Nephron progenitor cell (in vitro differentiated cells): ENCODE measurements at regions not wholly inside any gene's neighbourhood (a gene's known extent, or its start where the extent isn't known, plus 50 kb on each side); places are given as distances from the start of the nearest gene placed in this dataset.

Experiments used
- DNase-seq: peaks from one replicate; pipeline ENCODE4 v3.0.0; 2021
- H3K27ac Mint-ChIP-seq: 2 replicates; pipeline ENCODE4 v1.8.0; 2021; ENCODE audit warnings: mild to moderate bottlenecking, moderate library complexity, mixed read lengths
- H3K27me3 Mint-ChIP-seq: 2 replicates; pipeline ENCODE4 v1.8.0; 2021; ENCODE audit warnings: mild to moderate bottlenecking, low read depth, mixed read lengths; ENCODE audit not compliant: poor library complexity
- H3K36me3 Mint-ChIP-seq: 2 replicates; pipeline ENCODE4 v1.8.0; 2021; ENCODE audit warnings: low read depth, mixed read lengths
- H3K4me1 Mint-ChIP-seq: 2 replicates; pipeline ENCODE4 v1.8.0; 2021; ENCODE audit warnings: mixed read lengths
- H3K4me3 Mint-ChIP-seq: 2 replicates; pipeline ENCODE4 v1.8.0; 2021; ENCODE audit warnings: mild to moderate bottlenecking, moderate library complexity, mixed read lengths
- H3K9me3 Mint-ChIP-seq: 2 replicates; pipeline ENCODE4 v1.8.0; 2021; ENCODE audit warnings: mild to moderate bottlenecking, moderate library complexity, mixed read lengths
- TF ChIP-seq, protein P1 (sequence below): fragments of 200-600 bp; sonication (generic); IDR thresholded peaks from 2 replicates; pipeline ENCODE4 v1.5.0; 2021; ENCODE audit warnings: antibody characterized with exemption

DNA sequence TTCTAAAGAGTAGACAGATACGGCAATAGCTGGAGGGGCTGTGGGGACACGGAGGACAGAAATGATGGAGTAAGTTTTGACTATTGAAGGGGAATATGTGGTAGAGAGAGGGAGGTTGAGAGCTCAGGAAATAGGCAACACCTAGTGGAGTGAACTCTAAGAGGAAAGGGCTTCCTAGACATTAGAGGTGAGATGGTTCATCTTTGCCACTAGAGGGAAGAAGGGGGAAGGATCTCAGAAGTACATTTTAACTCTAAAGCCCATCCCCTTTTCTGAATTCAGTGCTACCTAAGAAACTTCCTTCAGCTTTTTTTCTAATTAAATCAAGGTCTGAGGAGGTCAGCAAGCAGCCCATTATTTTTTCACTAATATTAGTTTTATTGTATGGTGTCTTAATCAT lies 689.4 kb upstream of the MAP3K7 start:
- Mint-ChIP-seq H3K27me3 (no peaks in the 10 kb centered on the region), H3K36me3 (no peaks in the 10 kb centered on the region), H3K27ac (no peak overlapping the region), H3K4me1 (peaks cover 18% of the 10 kb centered on the region), H3K4me3 (no peak overlapping the region), H3K9me3 (no peaks in the 10 kb centered on the region)
- TF ChIP-seq, protein P1, sequence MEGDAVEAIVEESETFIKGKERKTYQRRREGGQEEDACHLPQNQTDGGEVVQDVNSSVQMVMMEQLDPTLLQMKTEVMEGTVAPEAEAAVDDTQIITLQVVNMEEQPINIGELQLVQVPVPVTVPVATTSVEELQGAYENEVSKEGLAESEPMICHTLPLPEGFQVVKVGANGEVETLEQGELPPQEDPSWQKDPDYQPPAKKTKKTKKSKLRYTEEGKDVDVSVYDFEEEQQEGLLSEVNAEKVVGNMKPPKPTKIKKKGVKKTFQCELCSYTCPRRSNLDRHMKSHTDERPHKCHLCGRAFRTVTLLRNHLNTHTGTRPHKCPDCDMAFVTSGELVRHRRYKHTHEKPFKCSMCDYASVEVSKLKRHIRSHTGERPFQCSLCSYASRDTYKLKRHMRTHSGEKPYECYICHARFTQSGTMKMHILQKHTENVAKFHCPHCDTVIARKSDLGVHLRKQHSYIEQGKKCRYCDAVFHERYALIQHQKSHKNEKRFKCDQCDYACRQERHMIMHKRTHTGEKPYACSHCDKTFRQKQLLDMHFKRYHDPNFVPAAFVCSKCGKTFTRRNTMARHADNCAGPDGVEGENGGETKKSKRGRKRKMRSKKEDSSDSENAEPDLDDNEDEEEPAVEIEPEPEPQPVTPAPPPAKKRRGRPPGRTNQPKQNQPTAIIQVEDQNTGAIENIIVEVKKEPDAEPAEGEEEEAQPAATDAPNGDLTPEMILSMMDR = peak; percentile 67
- DNase-seq = no peak

DNA sequence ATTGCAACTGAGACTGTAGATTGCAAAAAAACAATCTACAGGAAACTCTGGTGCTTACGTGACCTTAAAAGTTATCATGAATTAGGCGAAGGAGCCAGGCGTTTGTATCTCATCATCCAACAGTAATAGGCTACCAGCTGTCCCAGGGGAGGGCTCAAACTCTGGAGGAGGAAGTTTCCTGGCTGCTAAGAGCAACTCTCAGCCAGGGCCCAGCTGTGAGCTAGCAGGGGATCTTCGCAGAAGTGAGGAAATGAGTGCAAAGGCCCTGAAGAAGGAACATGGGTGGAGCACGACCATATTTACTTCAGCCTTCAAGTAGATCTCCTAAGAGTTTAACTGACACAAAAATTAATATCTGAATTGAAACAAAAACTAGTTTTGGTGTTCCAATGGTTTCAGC lies 686.9 kb upstream of the MAP3K7 start:
- no peak overlapping the region for H3K27ac Mint-ChIP-seq
- H3K27me3 Mint-ChIP-seq = no peaks in the 10 kb centered on the region
- DNase-seq = no peak

DNA sequence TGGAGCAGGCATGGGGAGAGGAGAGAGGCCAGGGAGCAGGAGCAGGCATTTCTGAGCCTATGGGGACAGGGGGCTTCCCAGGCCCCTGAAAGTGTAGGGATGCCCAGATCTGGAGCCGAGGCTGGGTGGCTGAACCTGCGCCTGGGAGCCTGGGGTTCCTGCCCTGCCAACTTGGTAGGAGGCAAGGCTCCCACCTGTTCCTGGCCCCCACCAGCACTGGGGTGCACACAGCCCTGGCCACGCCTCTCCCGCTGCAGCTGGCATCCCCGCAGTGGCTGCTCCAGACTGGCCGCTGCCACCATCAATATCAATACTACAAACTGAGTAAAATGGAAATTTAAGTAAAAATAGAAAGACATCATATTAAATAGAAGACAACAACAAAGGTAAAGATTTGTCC lies 684.9 kb upstream of the MAP3K7 start:
- H3K27ac Mint-ChIP-seq = no peak overlapping the region
- no peaks in the 10 kb centered on the region for H3K4me1 Mint-ChIP-seq
- no peak overlapping the region for H3K4me3 Mint-ChIP-seq
- no peaks in the 10 kb centered on the region for H3K36me3 Mint-ChIP-seq
- no peaks in the 10 kb centered on the region for H3K27me3 Mint-ChIP-seq
- DNase-seq = no peak
- no peaks in the 10 kb centered on the region for H3K9me3 Mint-ChIP-seq
- TF ChIP-seq, protein P1 = no peak

More for the DNA sequence above, 686.9 kb upstream of the MAP3K7 start:
- H3K4me1 Mint-ChIP-seq = peaks cover 3% of the 10 kb centered on the region
- H3K4me3 Mint-ChIP-seq = no peak overlapping the region
- TF ChIP-seq, protein P1 = no peak
- H3K36me3 Mint-ChIP-seq = no peaks in the 10 kb centered on the region
- no peaks in the 10 kb centered on the region for H3K9me3 Mint-ChIP-seq

DNA sequence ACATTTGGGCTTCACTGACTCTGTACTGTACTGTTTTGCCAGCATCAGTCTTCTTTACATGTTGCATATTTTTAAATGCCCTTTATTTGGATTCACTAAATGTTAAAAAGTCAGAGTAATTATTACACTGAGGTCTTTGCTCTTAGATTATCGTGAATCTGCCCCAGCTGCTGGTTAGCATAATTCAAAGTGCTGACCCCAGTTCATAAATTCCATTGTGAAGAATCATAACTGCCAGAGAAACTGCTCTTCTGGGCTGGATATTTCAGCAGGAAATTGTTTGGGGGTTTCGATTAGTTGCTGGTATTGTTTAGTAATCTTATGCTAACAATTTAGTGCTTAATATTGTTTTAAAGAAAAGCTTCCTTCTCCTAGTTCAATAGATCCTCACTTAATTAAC lies 682.1 kb upstream of the MAP3K7 start:
- no peaks in the 10 kb centered on the region for H3K4me1 Mint-ChIP-seq
- H3K9me3 Mint-ChIP-seq = no peaks in the 10 kb centered on the region
- no peaks in the 10 kb centered on the region for H3K36me3 Mint-ChIP-seq
- DNase-seq = no peak
- no peaks in the 10 kb centered on the region for H3K27me3 Mint-ChIP-seq
- no peak overlapping the region for H3K27ac Mint-ChIP-seq
- TF ChIP-seq, protein P1 = no peak
- H3K4me3 Mint-ChIP-seq = no peak overlapping the region

DNA sequence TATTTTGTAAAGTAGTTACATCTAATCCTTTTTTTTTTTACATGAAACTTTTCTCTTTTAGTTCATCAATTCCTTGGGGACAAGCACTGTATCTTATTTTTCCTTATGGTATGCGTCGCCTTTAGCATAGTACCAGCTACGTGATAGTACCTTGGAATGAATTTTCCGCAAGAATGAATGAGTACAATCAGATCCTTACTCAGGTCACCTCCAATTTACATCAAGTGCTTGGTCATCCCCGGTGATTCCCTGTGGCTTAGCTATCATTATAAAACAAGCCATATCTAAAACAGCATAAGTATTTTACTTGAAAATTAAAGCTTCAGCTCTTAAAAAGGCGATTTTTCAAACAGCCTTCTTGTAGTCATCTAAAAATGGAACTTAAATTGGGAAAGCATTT lies 680.4 kb upstream of the MAP3K7 start:
- no peaks in the 10 kb centered on the region for H3K4me1 Mint-ChIP-seq
- no peaks in the 10 kb centered on the region for H3K27me3 Mint-ChIP-seq
- H3K4me3 Mint-ChIP-seq = no peak overlapping the region
- H3K27ac Mint-ChIP-seq = no peak overlapping the region
- H3K36me3 Mint-ChIP-seq = no peaks in the 10 kb centered on the region
- no peak for DNase-seq
- H3K9me3 Mint-ChIP-seq = no peaks in the 10 kb centered on the region
- TF ChIP-seq, protein P1 = no peak

DNA sequence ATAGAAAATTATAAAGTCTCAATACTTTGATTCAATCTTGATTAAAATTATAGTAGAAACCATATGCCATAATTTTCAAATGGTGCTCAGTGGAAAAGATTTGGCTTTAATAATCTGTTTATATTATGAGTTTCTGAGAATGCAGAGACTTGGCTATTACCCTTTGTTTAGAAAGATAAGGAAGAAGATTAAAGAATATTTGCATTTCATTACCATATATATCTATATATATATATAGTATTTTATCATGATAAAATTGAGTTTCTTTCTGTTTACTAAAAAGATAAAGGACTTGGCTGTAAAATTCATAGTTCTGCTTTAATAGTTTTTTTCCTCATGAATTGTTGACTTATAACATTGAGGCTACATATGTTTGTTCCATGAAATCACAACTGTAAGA lies 679.3 kb upstream of the MAP3K7 start:
- no peak for DNase-seq
- Mint-ChIP-seq H3K27ac (no peak overlapping the region), H3K4me3 (no peak overlapping the region), H3K27me3 (no peaks in the 10 kb centered on the region), H3K36me3 (no peaks in the 10 kb centered on the region), H3K9me3 (no peaks in the 10 kb centered on the region), H3K4me1 (no peaks in the 10 kb centered on the region)
- TF ChIP-seq, protein P1 = no peak
